Non-pigmented ciliary epithelial cell (primary cell): ENCODE measurements at regions not wholly inside any gene's neighbourhood (a gene's known extent, or its start where the extent isn't known, plus 50 kb on each side); places are given as distances from the start of the nearest gene placed in this dataset.

Experiments used
- DNase-seq: peaks from one replicate; pipeline ENCODE4 v3.0.0-alpha.2; 2010; ENCODE audit warnings: low read depth

GRCh38 chr6:14806101-14806500, 439.8 kb upstream of the JARID2 start:
- DNase-seq = no peak

GRCh38 chr6:14807130-14807529, 438.7 kb upstream of the JARID2 start:
- no peak for DNase-seq

GRCh38 chr6:14807971-14808370, 437.9 kb upstream of the JARID2 start:
- no peak for DNase-seq

GRCh38 chr6:14810021-14810420, 435.8 kb upstream of the JARID2 start:
- no peak for DNase-seq

GRCh38 chr6:14811775-14812428, 434.0 kb upstream of the JARID2 start:
- DNase-seq = peak; percentile 62

GRCh38 chr6:14814016-14814415, 431.9 kb upstream of the JARID2 start:
- DNase-seq = no peak

- DNase-seq = no peak
Measured at GRCh38 chr6:14816116-14816859, 429.6 kb upstream of the JARID2 start.

- no peak for DNase-seq
Measured at GRCh38 chr6:14817074-14817473, 428.8 kb upstream of the JARID2 start.

- DNase-seq = no peak
Measured at GRCh38 chr6:14818422-14818884, 427.4 kb upstream of the JARID2 start.

- no peak for DNase-seq
Measured at GRCh38 chr6:14819001-14819400, 426.9 kb upstream of the JARID2 start.

- no peak for DNase-seq
Measured at GRCh38 chr6:14819840-14820420, 425.9 kb upstream of the JARID2 start.

- DNase-seq = no peak
Measured at GRCh38 chr6:14822012-14822553, 423.8 kb upstream of the JARID2 start.

- DNase-seq = no peak
Measured at GRCh38 chr6:14822679-14823078, 423.2 kb upstream of the JARID2 start.

GRCh38 chr6:14824060-14824459, 421.8 kb upstream of the JARID2 start:
- no peak for DNase-seq

GRCh38 chr6:14824484-14825275, 421.2 kb upstream of the JARID2 start:
- DNase-seq = no peak

- DNase-seq = no peak
Measured at GRCh38 chr6:14826456-14826855, 419.4 kb upstream of the JARID2 start.

- DNase-seq = no peak
Measured at GRCh38 chr6:14827354-14827753, 418.5 kb upstream of the JARID2 start.

- no peak for DNase-seq
Measured at GRCh38 chr6:14828201-14828611, 417.7 kb upstream of the JARID2 start.

- no peak for DNase-seq
Measured at GRCh38 chr6:14831070-14831469, 414.8 kb upstream of the JARID2 start.

- DNase-seq = no peak
Measured at GRCh38 chr6:14831937-14832336, 413.9 kb upstream of the JARID2 start.

- DNase-seq = no peak
Measured at GRCh38 chr6:14832427-14832826, 413.4 kb upstream of the JARID2 start.

- DNase-seq = no peak
Measured at GRCh38 chr6:14834851-14835530, 410.9 kb upstream of the JARID2 start.
